K562 (cell line): ENCODE measurements at regions not wholly inside any gene's neighbourhood (a gene's known extent, or its start where the extent isn't known, plus 50 kb on each side); places are given as distances from the start of the nearest gene placed in this dataset.

Experiments
- CREB3 ChIP-seq: fragments of 450-650 bp; conservative IDR thresholded peaks from 2 replicates; pipeline ENCODE4 v1.6.1; 2016; ENCODE audit warnings: missing genetic modification characterization, low read depth, mild to moderate bottlenecking, missing compliant biosample characterization, moderate library complexity
- CTCF ChIP-seq, 3 experiments: IDR thresholded peaks in 2 of 3; conservative IDR thresholded peaks in 1 of 3; 2 replicates each; pipeline ENCODE4 v1.5.1; 2011 to 2012; ENCODE audit warnings: low read length in 3 of 3, mild to moderate bottlenecking in 3 of 3, control low read depth in 2 of 3, improper control_type of control experiment in 1 of 3, inconsistent platforms in 1 of 3, low read depth in 1 of 3, mixed read lengths in 1 of 3, moderate library complexity in 1 of 3; ENCODE audit not compliant: insufficient read depth in 2 of 3
- HMG20A ChIP-seq: fragments of 450-650 bp; formaldehyde crosslinking; conservative IDR thresholded peaks from 2 replicates; pipeline ENCODE4 v1.4.0; 2020; ENCODE audit warnings: mild to moderate bottlenecking, mixed read lengths
- SIX5 ChIP-seq, 2 experiments: IDR thresholded peaks; 2 replicates each; pipeline ENCODE4 v1.6.1; 2011; ENCODE audit warnings: low read length in 2 of 2, borderline replicate concordance in 1 of 2, low read depth in 1 of 2, mild to moderate bottlenecking in 1 of 2, moderate library complexity in 1 of 2; ENCODE audit not compliant: insufficient read depth in 1 of 2
- TF ChIP-seq, protein P1 (sequence below), 2 experiments: IDR thresholded peaks; 2 replicates each; pipeline ENCODE4 v1.6.1; 2011; ENCODE audit warnings: borderline replicate concordance in 1 of 2, control low read depth in 1 of 2, low read depth in 1 of 2, low read length in 1 of 2, mild to moderate bottlenecking in 1 of 2, mixed read lengths in 1 of 2, moderate library complexity in 1 of 2; ENCODE audit not compliant: insufficient read depth in 1 of 2, insufficient read length in 1 of 2, poor library complexity in 1 of 2, severe bottlenecking in 1 of 2; ENCODE audit errors: extremely low read depth in 1 of 2

DNA sequence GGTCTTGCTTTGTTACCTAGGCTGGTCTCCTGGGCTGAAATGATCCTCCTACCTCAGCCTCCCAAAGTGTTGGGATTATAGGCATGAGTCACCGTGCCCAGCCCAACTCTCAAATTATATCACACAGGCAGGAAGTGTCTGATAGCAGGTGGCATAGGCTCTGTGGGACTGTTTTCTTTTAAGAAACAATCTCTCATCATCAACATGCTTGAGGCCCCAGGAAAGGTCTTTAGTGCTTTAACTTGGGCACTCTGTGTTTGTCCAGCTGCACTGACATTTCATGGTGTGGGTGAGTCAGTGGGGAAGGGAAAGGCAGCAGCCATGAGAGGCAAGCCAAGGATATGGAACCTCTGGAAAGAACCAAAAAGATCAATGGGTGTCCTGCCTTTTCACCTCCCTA lies 88.1 kb upstream of the TSPAN5 start:
- no peak for TF ChIP-seq HMG20A
- TF ChIP-seq, protein P1, sequence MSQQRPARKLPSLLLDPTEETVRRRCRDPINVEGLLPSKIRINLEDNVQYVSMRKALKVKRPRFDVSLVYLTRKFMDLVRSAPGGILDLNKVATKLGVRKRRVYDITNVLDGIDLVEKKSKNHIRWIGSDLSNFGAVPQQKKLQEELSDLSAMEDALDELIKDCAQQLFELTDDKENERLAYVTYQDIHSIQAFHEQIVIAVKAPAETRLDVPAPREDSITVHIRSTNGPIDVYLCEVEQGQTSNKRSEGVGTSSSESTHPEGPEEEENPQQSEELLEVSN (IDR thresholded peaks at IDR 0.05; ENCODE audit: borderline replicate concordance in 1 of 2, extremely low read depth in 1 of 2, insufficient read depth in 1 of 2, insufficient read length in 1 of 2, low read depth in 1 of 2, low read length in 1 of 2, poor library complexity in 1 of 2, severe bottlenecking in 1 of 2): no peak
- TF ChIP-seq SIX5 (IDR thresholded peaks at IDR 0.05; ENCODE audit: borderline replicate concordance in 1 of 2, insufficient read depth in 1 of 2, low read depth in 1 of 2, low read length in 2 of 2): no peak
- TF ChIP-seq CREB3 (tag): no peak
- TF ChIP-seq CTCF (IDR thresholded peaks at IDR 0.05 in 2 of 3, conservative IDR thresholded peaks at IDR 0.05 in 1 of 3; ENCODE audit: insufficient read depth in 2 of 3, low read depth in 1 of 3, low read length in 3 of 3): no peak
